ENCODE measurements at regions not wholly inside any gene's neighbourhood (a gene's known extent, or its start where the extent isn't known, plus 50 kb on each side); places are given as distances from the start of the nearest gene placed in this dataset.

DNA sequence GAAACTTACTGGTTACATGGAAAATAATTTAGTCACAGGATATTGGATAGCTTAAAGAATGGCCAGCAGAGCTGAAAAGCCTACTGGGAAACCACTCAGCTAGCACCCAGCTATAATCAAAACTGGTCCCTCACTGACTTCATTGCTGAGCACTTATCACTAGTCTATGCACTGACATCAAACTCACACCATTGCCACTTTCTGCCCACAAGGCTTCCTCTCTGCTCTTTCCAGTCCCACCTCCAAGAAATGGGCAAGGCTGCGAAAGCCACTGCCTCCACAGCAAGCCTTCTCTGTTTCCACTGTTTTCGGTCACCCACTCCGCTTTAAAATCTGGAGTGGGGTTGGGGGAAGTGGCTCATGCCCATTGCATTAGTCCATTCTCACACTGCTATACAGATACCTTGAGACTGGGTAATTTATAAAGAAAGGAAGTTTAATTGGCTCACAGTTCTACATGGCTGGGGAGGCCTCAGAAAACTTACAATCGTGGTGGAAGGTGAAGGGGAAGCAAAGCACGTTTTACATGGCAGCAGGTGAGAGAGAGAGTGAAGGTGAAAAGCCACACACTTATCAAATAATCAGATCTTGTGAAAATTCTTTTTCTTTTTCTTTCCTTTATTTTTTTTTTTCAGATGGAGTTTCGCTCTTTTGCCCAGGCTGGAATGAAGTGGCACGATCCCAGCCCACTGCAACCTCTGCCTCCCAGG lies 77.0 kb upstream of the CERS6 start:
- DNase-seq (ENCODE audit: low read depth) = peak; percentile 24

DNA sequence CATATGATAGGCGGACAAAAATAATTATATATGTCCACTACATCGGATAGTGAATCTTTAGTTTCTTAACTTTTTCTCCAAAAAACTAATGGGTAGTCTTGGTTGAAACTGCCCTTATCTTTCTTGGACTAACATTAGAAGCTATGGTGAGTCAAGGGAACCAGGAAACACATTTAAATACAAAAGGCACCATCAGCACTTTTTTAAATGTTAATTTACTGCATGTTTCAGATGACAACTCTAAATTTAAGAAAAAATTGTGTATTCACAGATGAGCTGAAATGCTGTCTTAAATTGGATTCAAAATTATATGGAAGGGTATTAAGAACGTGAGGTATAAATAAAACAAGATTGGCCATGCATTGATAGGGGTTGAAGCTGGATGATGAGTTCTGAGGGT lies 75.6 kb upstream of the CERS6 start:
- no peak for DNase-seq (ENCODE audit: low read depth)

DNA sequence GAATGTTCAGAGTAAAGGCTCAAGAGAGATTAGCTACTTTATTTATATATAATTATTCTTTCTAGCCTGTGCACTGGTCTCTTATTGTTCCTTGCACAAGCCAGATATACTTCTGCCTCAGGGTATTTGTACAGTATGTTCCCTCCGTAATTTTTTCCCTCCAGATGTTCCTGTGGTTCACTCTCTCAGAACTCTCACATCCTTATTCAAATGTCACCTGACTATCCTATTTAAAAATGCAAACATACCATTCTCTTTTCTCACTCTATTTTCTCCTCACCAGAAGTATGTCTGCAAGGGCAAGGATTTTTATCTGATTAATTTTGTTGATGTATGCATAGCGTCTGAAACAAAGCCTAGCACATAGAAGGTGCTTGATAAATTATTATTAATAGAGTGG lies 64.0 kb upstream of the CERS6 start:
- DNase-seq (ENCODE audit: low read depth) = no peak

DNA sequence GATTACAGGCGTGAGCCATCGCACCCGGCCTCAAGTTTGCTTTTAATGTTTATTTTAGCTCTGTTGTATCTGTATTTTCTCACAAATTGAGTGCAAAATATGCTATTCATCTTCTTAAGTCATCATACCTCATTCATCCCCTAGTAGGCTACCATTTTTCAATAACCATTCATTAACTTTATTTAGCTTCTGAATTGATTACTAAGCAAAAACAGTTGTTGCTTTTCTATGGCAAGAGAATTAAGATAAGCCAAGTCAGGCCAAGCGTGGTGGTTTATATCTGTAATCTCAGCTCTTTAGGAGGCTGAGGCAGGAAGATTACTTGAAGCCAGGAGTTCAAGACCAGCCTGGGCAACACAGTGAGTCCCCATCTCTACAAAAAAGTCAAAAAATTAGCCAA lies 63.3 kb upstream of the CERS6 start:
- no peak for DNase-seq (ENCODE audit: low read depth)

DNA sequence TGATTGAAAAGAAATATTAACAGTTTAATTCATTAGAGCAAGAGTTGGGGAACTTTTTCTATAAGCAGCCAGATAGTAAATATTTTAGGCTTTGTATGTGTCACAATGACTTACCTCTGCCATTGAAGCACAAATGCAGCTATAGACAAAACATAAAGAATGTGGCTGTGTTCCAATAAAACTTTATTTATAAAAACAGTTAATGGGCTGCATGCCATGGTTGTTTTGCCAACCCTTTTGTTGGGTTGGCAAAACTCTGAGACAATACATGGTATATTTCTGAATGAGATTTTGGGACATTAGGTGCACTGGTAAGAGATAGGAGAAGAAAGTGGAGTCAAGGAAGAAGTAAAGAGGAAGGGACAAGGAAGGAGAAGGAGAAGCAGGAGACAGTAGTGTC lies 61.8 kb upstream of the CERS6 start:
- no peak for DNase-seq (ENCODE audit: low read depth)

DNA sequence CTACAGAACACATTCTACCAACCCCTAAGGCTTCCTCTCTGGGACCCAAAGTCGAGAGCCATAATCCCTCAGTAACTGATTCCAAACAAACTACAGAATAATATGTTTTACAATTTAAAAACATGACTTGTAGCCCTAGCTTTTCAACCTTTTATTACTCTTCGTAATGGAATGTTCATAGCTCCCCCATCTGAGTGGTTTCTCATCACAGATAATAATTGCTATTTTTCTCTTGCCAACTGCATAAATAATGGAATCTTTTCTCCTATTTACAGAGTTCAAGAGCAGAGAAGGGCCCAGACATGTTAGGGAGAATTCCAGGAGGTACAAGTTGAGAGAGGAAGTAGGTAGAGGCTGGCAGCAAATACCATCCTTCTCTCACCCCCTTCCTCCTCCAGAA lies 59.9 kb upstream of the CERS6 start:
- no peak for DNase-seq (ENCODE audit: low read depth)

DNA sequence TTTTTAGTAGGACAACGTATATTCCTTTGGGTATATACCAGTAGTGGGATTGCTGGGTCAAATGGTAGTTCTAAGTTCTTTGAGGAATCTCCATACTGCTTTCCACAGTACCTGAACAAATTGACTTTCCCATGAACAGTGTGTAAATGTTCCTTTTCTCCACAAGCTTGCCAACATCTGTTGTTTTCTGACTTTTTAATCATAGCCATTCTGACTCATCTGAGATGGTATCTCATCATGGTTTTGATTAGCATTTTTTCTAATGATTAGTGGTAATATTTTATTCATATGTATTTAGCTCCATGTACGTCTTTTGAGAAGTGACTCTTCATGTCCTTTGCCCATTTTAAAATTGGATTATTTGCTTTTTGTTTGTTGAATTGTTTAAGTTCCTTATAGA lies 58.4 kb upstream of the CERS6 start:
- no peak for DNase-seq (ENCODE audit: low read depth)

DNA sequence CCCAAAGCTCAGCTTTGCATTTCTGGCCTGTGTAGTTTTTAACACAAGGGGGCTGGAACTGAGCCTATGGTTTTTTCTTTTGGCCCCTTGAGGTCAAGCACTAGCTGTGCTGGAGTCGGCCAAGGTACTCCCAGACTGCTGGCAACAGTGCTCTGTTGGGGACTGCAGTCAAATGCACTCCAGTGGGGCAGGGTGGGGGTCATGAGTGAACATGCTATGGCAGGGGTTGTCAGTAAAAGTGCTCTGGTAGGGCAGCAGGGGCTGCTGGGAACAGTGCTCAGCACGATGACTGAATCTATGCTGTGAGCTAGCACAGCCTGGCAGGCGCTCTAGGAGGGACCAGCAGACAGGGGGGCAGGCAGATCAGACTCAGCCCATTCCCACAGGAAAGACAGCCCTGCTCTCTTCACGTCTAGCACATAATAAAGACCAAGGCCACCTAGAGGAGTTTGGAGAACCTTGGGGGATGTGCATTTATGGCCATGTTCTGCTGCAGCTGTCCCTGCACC lies 55.0 kb upstream of the CERS6 start:
- DNase-seq (ENCODE audit: low read depth) = no peak

DNA sequence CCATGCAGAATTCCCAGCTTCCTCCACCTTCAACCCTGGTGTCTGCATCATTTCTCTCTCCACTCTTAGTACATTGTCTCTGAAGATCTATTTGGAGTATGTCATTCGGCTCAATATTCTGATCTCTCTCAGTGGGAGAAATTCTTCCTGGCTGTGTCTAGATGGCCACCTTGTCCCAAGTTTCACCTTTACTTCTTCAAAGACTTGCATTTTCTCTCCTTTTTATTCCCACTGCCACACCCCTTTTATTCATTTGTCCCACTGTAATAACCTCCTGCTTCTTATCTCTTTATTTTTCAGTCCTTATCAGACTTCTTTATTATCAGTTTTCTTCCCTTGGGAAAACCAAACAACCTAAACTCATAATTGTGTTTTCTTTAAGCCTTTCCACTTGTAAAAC lies 54.3 kb upstream of the CERS6 start:
- no peak for DNase-seq (ENCODE audit: low read depth)

DNA sequence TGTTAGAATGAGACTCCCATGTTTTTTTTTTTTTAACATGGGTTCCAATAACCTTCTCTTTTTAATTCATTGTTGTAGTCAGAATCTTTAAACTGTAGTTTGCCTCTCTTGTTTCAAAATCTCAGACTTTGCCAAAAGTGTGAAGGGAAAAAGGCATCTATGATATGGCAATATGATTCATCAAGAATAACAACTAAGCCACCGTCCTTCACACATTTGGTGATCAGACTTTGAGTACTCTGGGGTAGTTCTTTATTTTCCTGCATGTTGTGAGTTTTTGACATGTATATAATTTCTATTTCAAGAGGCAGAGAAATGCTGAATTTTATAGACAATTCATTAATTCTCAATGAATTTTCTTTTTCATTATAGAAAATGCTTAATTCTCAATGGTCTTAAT lies 53.5 kb upstream of the CERS6 start:
- DNase-seq (ENCODE audit: low read depth) = no peak

DNA sequence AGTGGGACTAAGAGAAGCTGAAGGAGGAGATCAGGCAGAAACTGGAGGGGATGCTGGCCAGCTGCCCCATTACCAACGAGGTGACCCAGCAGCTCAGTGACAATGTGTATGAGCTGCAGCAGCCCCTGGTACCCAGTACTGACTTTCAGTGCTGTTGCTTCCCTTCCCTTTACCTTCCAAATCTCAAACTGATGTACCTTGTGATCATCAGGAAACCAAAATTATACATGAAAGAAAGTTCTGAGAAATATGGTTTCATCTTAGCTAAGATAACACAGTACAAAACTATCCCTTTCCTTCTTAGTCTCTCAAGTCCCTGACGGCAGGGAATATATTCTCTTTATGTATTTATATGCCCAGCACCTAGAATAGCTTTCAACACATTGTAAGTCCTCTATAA lies 52.3 kb upstream of the CERS6 start:
- DNase-seq (ENCODE audit: low read depth) = no peak

DNA sequence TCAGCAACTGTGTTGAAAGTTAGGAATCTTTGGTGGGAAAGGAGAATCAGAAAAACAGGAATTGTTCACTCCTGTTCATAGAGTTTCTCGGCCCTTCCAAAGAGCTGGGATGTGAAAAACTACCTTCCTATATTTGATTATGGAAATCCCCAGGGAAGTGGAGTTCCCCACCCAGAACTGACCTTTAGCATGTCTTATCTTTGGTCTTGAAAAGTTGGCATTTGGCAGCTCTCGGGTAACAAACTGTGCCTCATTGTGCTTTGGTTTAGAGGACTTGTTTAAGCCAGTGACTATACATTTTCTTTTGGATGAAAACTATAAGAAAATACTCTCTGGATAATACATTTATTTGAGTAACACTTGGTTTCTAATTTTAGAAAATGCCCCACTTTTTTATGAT lies 51.3 kb upstream of the CERS6 start:
- no peak for DNase-seq (ENCODE audit: low read depth)
